B cell (primary cell): ENCODE measurements at regions not wholly inside any gene's neighbourhood (a gene's known extent, or its start where the extent isn't known, plus 50 kb on each side); places are given as distances from the start of the nearest gene placed in this dataset.

Source experiments
- ATAC-seq: fragments of 200-7000 bp; cut with Tn5 transposase; one replicate; pipeline ENCODE4 v1.10.0; 2021; ENCODE audit warnings: low read depth, mild to moderate bottlenecking, moderate number of reproducible peaks, moderate library complexity
- CTCF ChIA-PET: fragments of 350-600 bp; sonication (Branson Sonifier 250); formaldehyde crosslinking; loops from one replicate; lab custom pipeline; 2021; ENCODE audit warnings: antibody characterized with exemption, inconsistent platforms; lab: Charles Lee
- POLR2A ChIA-PET: fragments of 350-600 bp; sonication (Branson Sonifier 250); formaldehyde crosslinking; loops from one replicate; lab custom pipeline; 2021; ENCODE audit warnings: antibody characterized with exemption; lab: Charles Lee
- DNase-seq: peaks from one replicate; pipeline ENCODE4 v3.0.0; 2013
- H2AFZ ChIP-seq: 2 replicates; pipeline ENCODE4 v1.6.1; 2012; ENCODE audit warnings: mild to moderate bottlenecking, low read depth, low read length; ENCODE audit not compliant: insufficient read depth, poor library complexity, severe bottlenecking
- H3K27ac ChIP-seq, 2 donors: 1 replicate in 1 of 2; 2 replicates in 1 of 2; pipeline ENCODE4 v1.5.1; 2012 to 2013; ENCODE audit warnings: low read length in 2 of 2, mild to moderate bottlenecking in 2 of 2, moderate library complexity in 1 of 2
- H3K27me3 ChIP-seq, 4 experiments: fragments of 200-600 bp in 1 of 4; sonication (generic) in 1 of 4; replicated peaks in 1 of 4; 1 replicate in 2 of 4; 2 replicates in 2 of 4; pipeline versions ENCODE4 v1.6.1 to v1.7.0; 2013 to 2016; ENCODE audit warnings: low read length in 3 of 4, mild to moderate bottlenecking in 2 of 4, mixed read lengths in 1 of 4, moderate library complexity in 1 of 4; ENCODE audit not compliant: insufficient read depth in 4 of 4, control insufficient read depth in 3 of 4; ENCODE audit errors: control extremely low read depth in 1 of 4
- H3K36me3 ChIP-seq, 2 experiments: replicated peaks in 1 of 2; 1 replicate in 1 of 2; 2 replicates in 1 of 2; pipeline versions ENCODE4 v1.6.1 to v1.7.1; 2013; ENCODE audit warnings: low read length in 1 of 2; ENCODE audit not compliant: insufficient read depth in 2 of 2, control insufficient read depth in 1 of 2; ENCODE audit errors: control extremely low read depth in 1 of 2, extremely low read depth in 1 of 2
- H3K4me1 ChIP-seq, 2 donors: fragments of 200-600 bp in 1 of 2; sonication (generic) in 1 of 2; 1 replicate in 1 of 2; 2 replicates in 1 of 2; pipeline versions ENCODE4 v1.5.1 to v1.6.1; 2013 to 2017; ENCODE audit warnings: low read length in 2 of 2; ENCODE audit not compliant: control insufficient read depth in 2 of 2, insufficient read depth in 2 of 2
- H3K4me2 ChIP-seq: replicated peaks from 2 replicates; pipeline ENCODE3; 2012; ENCODE audit warnings: mild to moderate bottlenecking, low read depth, low read length; ENCODE audit not compliant: poor library complexity, severe bottlenecking
- H3K4me3 ChIP-seq, 5 experiments: fragments of 200-600 bp in 1 of 5; sonication (generic) in 1 of 5; 1 replicate in 3 of 5; 2 replicates in 2 of 5; pipeline versions ENCODE4 v1.5.1 to v1.7.0; 2011 to 2016; ENCODE audit warnings: low read length in 4 of 5, mild to moderate bottlenecking in 4 of 5, low read depth in 2 of 5, control low read depth in 1 of 5, moderate library complexity in 1 of 5; ENCODE audit not compliant: insufficient read depth in 1 of 5; ENCODE audit errors: control extremely low read depth in 1 of 5, extremely low read depth in 1 of 5
- H3K79me2 ChIP-seq: fragments of 200-600 bp; sonication (generic); one replicate; pipeline ENCODE4 v1.6.0; 2016; ENCODE audit warnings: low read length; ENCODE audit not compliant: control insufficient read depth, insufficient read depth
- H3K9ac ChIP-seq: fragments of 200-600 bp; sonication (generic); 2 replicates; pipeline ENCODE4 v1.6.1; 2017; ENCODE audit warnings: mild to moderate bottlenecking, low read length, moderate library complexity
- H3K9me3 ChIP-seq, 3 donors: one replicate each; pipeline versions ENCODE4 v1.6.1 to v1.7.1; 2013; ENCODE audit warnings: low read length in 2 of 3; ENCODE audit not compliant: control insufficient read depth in 2 of 3, insufficient read depth in 1 of 3; ENCODE audit errors: control extremely low read depth in 1 of 3
- H4K20me1 ChIP-seq: 2 replicates; pipeline ENCODE4 v1.6.0; 2012; ENCODE audit warnings: mild to moderate bottlenecking, low read length; ENCODE audit not compliant: insufficient read depth, control insufficient read depth, poor library complexity, severe bottlenecking
- H3K27ac Mint-ChIP-seq: one replicate; pipeline ENCODE4 v1.8.0; 2021; ENCODE audit warnings: mixed read lengths
- H3K27me3 Mint-ChIP-seq: one replicate; pipeline ENCODE4 v1.8.0; 2021; ENCODE audit warnings: mixed read lengths
- H3K4me1 Mint-ChIP-seq: one replicate; pipeline ENCODE4 v1.8.0; 2021; ENCODE audit warnings: mixed read lengths
- H3K4me3 Mint-ChIP-seq: one replicate; pipeline ENCODE4 v1.8.0; 2021; ENCODE audit warnings: mixed read lengths
- H3K9me3 Mint-ChIP-seq: one replicate; pipeline ENCODE4 v1.8.0; 2022; ENCODE audit warnings: mixed read lengths; ENCODE audit not compliant: insufficient read depth
- CTCF ChIP-seq: fragments of 200-600 bp; IDR thresholded peaks from one replicate; pipeline ENCODE4 v1.8.0; 2022; ENCODE audit warnings: antibody characterized with exemption, mild to moderate bottlenecking
- EZH2 ChIP-seq: IDR thresholded peaks from 2 replicates; pipeline ENCODE4 v1.6.1; 2012; ENCODE audit warnings: borderline replicate concordance, low read depth, mild to moderate bottlenecking, moderate library complexity, low read length; ENCODE audit not compliant: insufficient read depth, poor library complexity, severe bottlenecking
- WGBS: methylation state at CpG from one replicate; pipeline ENCODE4 v1.1.5; 2013; ENCODE audit warnings: missing lambda C conversion rate; ENCODE audit not compliant: insufficient coverage; 5-methylcytosine and 5-hydroxymethylcytosine counted together
- intact Hi-C: fragments of 100-400 bp; cut with micrococcal nuclease; formaldehyde crosslinking; loops from one replicate; pipeline ENCODE4 v1.10.0; 2022

- H3K4me2 ChIP-seq: no peak overlapping the region
- Mint-ChIP-seq H3K27ac (no peak overlapping the region), H3K27me3 (no peaks in the 10 kb centered on the region), H3K4me3 (no peak overlapping the region), H3K9me3 (peaks cover 20% of the 10 kb centered on the region), H3K4me1 (no peaks in the 10 kb centered on the region)
- no peaks in the 10 kb centered on the region for H3K36me3 ChIP-seq
- no peak overlapping the region for H2AFZ ChIP-seq
- H3K27ac ChIP-seq: no peak overlapping the region
- TF ChIP-seq CTCF (no peak), EZH2 (no peak)
- no peaks in the 10 kb centered on the region for H3K4me1 ChIP-seq
- no peaks in the 10 kb centered on the region for H3K27me3 ChIP-seq
- H4K20me1 ChIP-seq: no peaks in the 10 kb centered on the region
- H3K79me2 ChIP-seq: no peaks in the 10 kb centered on the region
- intact Hi-C loops: no loop called here
- no peak overlapping the region for H3K4me3 ChIP-seq
- no CpG with 5 or more reads among the region's 1 CpG for WGBS
- ChIA-PET POLR2A (no interaction called here), CTCF (no interaction called here)
- DNase-seq (no peak), ATAC-seq (no peak)
- H3K9ac ChIP-seq: no peak overlapping the region
- H3K9me3 ChIP-seq: peaks cover 0 to 21% (median 19%) of the 10 kb centered on the region in 3 donors
Measured at GRCh38 chr2:228458364-228458763, 276.9 kb upstream of the SPHKAP start.

- H3K79me2 ChIP-seq: no peaks in the 10 kb centered on the region
- ATAC-seq: no peak
- Mint-ChIP-seq H3K27me3 (no peaks in the 10 kb centered on the region), H3K9me3 (peaks cover 6% of the 10 kb centered on the region), H3K4me1 (no peaks in the 10 kb centered on the region), H3K27ac (no peak overlapping the region), H3K4me3 (no peak overlapping the region)
- no peaks in the 10 kb centered on the region for H3K9me3 ChIP-seq
- no peak for DNase-seq
- TF ChIP-seq CTCF: no peak
- TF ChIP-seq EZH2: no peak
- H3K36me3 ChIP-seq: no peaks in the 10 kb centered on the region
- no CpG with 5 or more reads among the region's 1 CpG for WGBS
- H2AFZ ChIP-seq: no peak overlapping the region
- H3K27me3 ChIP-seq: no peaks in the 10 kb centered on the region
- no peaks in the 10 kb centered on the region for H3K4me1 ChIP-seq
- CTCF ChIA-PET: no interaction called here
- H3K4me3 ChIP-seq: no peak overlapping the region
- no peak overlapping the region for H3K27ac ChIP-seq
- H3K9ac ChIP-seq: no peak overlapping the region
- POLR2A ChIA-PET: no interaction called here
- H3K4me2 ChIP-seq: no peak overlapping the region
- intact Hi-C loops: no loop called here
- no peaks in the 10 kb centered on the region for H4K20me1 ChIP-seq
Measured at GRCh38 chr2:228447266-228447915, 265.9 kb upstream of the SPHKAP start.
